Calu3 (cell line): ENCODE measurements at regions not wholly inside any gene's neighbourhood (a gene's known extent, or its start where the extent isn't known, plus 50 kb on each side); places are given as distances from the start of the nearest gene placed in this dataset.

Experiments
- BruUV-seq: library from RNA; stranded (reverse); fragments of 400-500 nt; replicated peaks from 2 replicates; lab custom pipeline; 2021; lab: Mats Ljungman, UMichigan
- CTCF ChIA-PET: fragments of 300-600 bp; sonication (Branson Sonifier 250); formaldehyde crosslinking; loops from one replicate; lab custom pipeline; 2022; ENCODE audit warnings: antibody characterized with exemption; lab: Charles Lee
- DNase-seq: peaks from one replicate; pipeline ENCODE4 v3.0.0; 2022
- H3K27ac Mint-ChIP-seq: one replicate; pipeline ENCODE4 v1.8.0; 2022; ENCODE audit warnings: mixed read lengths; ENCODE audit not compliant: unreplicated experiment
- H3K27me3 Mint-ChIP-seq: one replicate; pipeline ENCODE4 v1.8.0; 2022; ENCODE audit warnings: mixed read lengths; ENCODE audit not compliant: unreplicated experiment
- H3K36me3 Mint-ChIP-seq: one replicate; pipeline ENCODE4 v1.8.0; 2022; ENCODE audit warnings: mild to moderate bottlenecking, moderate library complexity, mixed read lengths; ENCODE audit not compliant: insufficient read depth, unreplicated experiment
- H3K4me1 Mint-ChIP-seq: one replicate; pipeline ENCODE4 v1.8.0; 2022; ENCODE audit warnings: mild to moderate bottlenecking, low read depth, mixed read lengths; ENCODE audit not compliant: unreplicated experiment
- H3K4me3 Mint-ChIP-seq: one replicate; pipeline ENCODE4 v1.8.0; 2022; ENCODE audit warnings: mild to moderate bottlenecking, low read depth, moderate library complexity, mixed read lengths; ENCODE audit not compliant: unreplicated experiment
- H3K9me3 Mint-ChIP-seq: one replicate; pipeline ENCODE4 v1.8.0; 2022; ENCODE audit warnings: low read depth, mixed read lengths; ENCODE audit not compliant: unreplicated experiment
- intact Hi-C: fragments of 100-400 bp; cut with micrococcal nuclease; formaldehyde crosslinking; loops from one replicate; pipeline ENCODE4 v1.10.0; 2022; ENCODE audit not compliant: unreplicated experiment
- TF ChIP-seq, protein P1 (sequence below): fragments of 200-600 bp; IDR thresholded peaks from one replicate; pipeline ENCODE4 v1.8.0; 2022; ENCODE audit warnings: antibody characterized with exemption; ENCODE audit not compliant: unreplicated experiment

DNA sequence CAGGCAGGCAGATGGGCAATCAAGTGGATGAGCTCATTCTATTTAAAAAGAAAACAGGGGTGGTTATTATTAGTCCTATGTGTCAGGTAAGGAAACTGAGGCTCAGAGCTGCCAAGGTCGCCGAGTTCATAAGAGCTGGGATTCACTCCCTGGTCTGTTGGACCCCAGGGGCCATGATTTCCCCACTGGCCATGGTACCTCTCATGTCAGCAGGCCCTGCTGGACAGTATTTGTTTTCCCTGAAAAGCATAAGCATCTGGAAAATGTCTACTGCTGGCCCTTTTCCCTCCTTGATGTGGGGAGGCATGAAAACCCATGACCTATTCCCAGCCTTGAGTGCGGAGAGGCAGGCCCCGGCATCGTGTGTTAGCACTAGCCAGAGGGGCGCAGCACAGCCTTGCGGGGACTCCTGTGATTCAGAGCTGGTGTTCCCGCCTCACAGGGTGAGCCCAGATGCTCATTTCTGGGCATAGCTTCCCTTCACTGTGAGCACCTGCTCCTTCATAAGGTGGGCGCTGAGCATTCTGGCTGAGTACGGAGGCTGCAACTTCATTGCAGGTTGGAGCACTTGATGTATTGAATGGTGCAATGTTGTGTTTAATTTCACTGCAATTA lies 617.5 kb downstream of the PTPRU start:
- TF ChIP-seq, protein P1, sequence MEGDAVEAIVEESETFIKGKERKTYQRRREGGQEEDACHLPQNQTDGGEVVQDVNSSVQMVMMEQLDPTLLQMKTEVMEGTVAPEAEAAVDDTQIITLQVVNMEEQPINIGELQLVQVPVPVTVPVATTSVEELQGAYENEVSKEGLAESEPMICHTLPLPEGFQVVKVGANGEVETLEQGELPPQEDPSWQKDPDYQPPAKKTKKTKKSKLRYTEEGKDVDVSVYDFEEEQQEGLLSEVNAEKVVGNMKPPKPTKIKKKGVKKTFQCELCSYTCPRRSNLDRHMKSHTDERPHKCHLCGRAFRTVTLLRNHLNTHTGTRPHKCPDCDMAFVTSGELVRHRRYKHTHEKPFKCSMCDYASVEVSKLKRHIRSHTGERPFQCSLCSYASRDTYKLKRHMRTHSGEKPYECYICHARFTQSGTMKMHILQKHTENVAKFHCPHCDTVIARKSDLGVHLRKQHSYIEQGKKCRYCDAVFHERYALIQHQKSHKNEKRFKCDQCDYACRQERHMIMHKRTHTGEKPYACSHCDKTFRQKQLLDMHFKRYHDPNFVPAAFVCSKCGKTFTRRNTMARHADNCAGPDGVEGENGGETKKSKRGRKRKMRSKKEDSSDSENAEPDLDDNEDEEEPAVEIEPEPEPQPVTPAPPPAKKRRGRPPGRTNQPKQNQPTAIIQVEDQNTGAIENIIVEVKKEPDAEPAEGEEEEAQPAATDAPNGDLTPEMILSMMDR = no peak
- Mint-ChIP-seq H3K4me3 (no peak overlapping the region), H3K9me3 (no peaks in the 10 kb centered on the region), H3K36me3 (no peaks in the 10 kb centered on the region), H3K4me1 (peaks cover 8% of the 10 kb centered on the region), H3K27ac (no peak overlapping the region), H3K27me3 (peaks cover 62% of the 10 kb centered on the region)
- DNase-seq = no peak
- BruUV-seq = no TSS peak
- intact Hi-C loops = loop anchor here (10.0 kb wide), 1 partner anchor 339 kb away; no protein-coding TSS in a partner anchor
- CTCF ChIA-PET = interaction anchor here (0.6 kb wide), 1 partner anchor 14 kb away, joined by 5 read pairs; no protein-coding TSS in a partner anchor

DNA sequence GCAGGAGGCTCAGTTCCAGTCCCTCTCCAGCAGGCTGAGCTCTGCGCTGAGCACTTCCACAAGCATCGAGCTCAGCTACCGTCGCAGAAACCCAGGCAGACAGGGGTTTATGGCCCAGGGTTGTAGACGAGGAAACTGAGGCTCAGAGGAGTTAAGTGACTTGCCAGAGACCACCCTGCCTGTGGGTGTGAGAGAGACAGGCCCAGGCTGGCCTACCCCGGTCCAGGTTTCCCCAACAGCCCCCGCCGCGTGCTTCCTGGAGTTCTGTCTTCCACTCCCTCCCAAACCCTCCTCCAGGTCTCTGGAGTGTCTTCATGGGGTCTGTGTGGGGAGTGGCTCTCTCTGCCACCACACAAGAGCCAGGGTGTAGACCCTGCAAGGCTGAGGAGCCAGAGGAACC lies 615.9 kb downstream of the PTPRU start:
- Mint-ChIP-seq H3K4me1 (peaks cover 8% of the 10 kb centered on the region), H3K27me3 (peaks cover 54% of the 10 kb centered on the region), H3K4me3 (no peak overlapping the region), H3K36me3 (no peaks in the 10 kb centered on the region), H3K27ac (no peak overlapping the region), H3K9me3 (no peaks in the 10 kb centered on the region)
- intact Hi-C loops = loop anchor here (10.0 kb wide), 1 partner anchor 337 kb away; no protein-coding TSS in a partner anchor
- no peak for DNase-seq
- CTCF ChIA-PET = no interaction called here
- no TSS peak for BruUV-seq
- TF ChIP-seq, protein P1 = no peak

DNA sequence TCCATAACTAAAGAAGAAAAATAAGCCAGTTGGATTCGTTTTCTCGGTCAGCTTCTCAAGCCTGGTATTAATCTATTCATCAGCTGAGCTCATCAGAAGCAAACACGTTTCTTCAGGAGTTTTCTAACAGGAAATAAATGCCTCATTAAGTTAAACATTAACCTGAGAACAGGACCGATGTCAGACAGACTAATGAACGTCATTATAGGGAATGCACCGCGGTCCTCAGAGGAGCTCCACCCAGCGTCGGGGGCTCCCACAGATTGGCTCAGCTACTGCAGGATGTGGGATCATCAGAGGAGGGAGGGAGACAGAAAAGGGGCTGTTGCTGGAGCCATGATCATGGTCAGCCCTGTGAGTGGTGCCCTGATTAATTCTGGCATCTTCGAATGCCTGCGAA lies 615.4 kb downstream of the PTPRU start:
- Mint-ChIP-seq H3K27me3 (peaks cover 54% of the 10 kb centered on the region), H3K27ac (no peak overlapping the region), H3K9me3 (no peaks in the 10 kb centered on the region), H3K4me1 (peaks cover 8% of the 10 kb centered on the region), H3K4me3 (no peak overlapping the region), H3K36me3 (no peaks in the 10 kb centered on the region)
- peak; percentile 42 for DNase-seq
- CTCF ChIA-PET = interaction anchor here (1.5 kb wide), 1 partner anchor 59 kb away, joined by 6 read pairs; no protein-coding TSS in a partner anchor
- intact Hi-C loops = loop anchor here (10.0 kb wide), 1 partner anchor 337 kb away; no protein-coding TSS in a partner anchor
- no TSS peak for BruUV-seq
- TF ChIP-seq, protein P1 = no peak

DNA sequence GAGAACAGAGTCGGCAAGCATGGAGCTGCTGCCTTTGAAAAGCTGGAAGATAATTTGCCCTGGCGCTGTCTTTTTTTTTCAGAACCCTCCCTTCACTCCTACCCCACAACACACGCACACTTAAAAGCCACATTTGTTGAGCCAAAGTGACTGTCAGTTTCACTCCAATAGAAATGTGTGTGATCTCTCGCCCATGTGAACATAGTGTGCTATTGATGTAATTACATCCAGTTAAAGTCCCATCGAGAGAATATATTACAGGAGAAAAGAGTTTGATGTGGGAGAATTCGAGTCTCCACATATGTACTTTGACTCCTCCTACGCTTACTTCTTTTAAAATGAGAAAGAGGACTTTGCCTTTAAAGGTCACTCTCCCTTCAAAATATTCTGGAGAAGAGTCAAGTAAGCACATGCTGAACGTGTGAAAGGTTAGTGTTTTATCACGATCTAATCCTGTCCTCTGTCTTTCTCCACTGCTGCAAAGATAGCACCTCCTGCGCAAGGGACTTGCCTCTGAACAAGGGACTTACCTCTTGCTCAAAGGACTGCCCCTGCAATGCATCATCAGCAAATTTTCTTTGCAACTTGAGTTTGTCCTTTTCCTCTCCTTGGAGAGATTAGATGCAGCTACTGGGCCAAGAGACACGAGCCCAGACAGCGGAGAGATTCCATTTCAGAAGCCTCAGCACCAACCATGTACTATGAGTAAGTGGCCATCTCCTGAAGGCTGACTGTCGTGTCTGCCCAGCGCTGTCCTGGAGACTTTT lies 613.9 kb downstream of the PTPRU start:
- Mint-ChIP-seq H3K4me3 (no peak overlapping the region), H3K4me1 (peaks cover 8% of the 10 kb centered on the region), H3K9me3 (no peaks in the 10 kb centered on the region), H3K27me3 (peaks cover 57% of the 10 kb centered on the region), H3K27ac (no peak overlapping the region), H3K36me3 (no peaks in the 10 kb centered on the region)
- TF ChIP-seq, protein P1 = no peak
- CTCF ChIA-PET = interaction anchor here (1.5 kb wide), 1 partner anchor 57 kb away, joined by 6 read pairs; no protein-coding TSS in a partner anchor
- BruUV-seq = no TSS peak
- DNase-seq = no peak
- intact Hi-C loops = loop anchor here (10.0 kb wide), 1 partner anchor 335 kb away; no protein-coding TSS in a partner anchor
